ENCODE measurements at regions not wholly inside any gene's neighbourhood (a gene's known extent, or its start where the extent isn't known, plus 50 kb on each side); places are given as distances from the start of the nearest gene placed in this dataset.

GRCh38 chr16:52963212-52963854 lies 89.4 kb downstream of the CHD9NB start:
- no peak overlapping the region for H3K4me2 ChIP-seq (ENCODE audit: insufficient read depth, low read length)
- ATAC-seq = no peak
- no peaks in the 10 kb centered on the region for H3K9me3 ChIP-seq (replicated peaks; ENCODE audit: control insufficient read depth, insufficient read depth, low read depth, low read length)
- CTCF ChIA-PET (ENCODE audit: low intra/inter-chr PET ratio) = no interaction called here
- in situ Hi-C loops (cut with MboI) = no loop called here
- no peaks in the 10 kb centered on the region for H3K9me1 ChIP-seq (ENCODE audit: control insufficient read depth, insufficient read depth, low read length)
- no peaks in the 10 kb centered on the region for H3K36me3 ChIP-seq (ENCODE audit: control insufficient read depth, insufficient read depth, low read length)
- no peaks in the 10 kb centered on the region for H3K4me1 ChIP-seq (replicated peaks in 1 of 2; ENCODE audit: control insufficient read depth in 2 of 2, insufficient read depth in 2 of 2, low read length in 2 of 2)
- H3K9ac ChIP-seq (ENCODE audit: insufficient read depth in 1 of 2, low read depth in 2 of 2, low read length in 2 of 2) = no peak overlapping the region
- 0% methylated on average over 2 of the region's 3 CpGs for WGBS (ENCODE audit: insufficient coverage, low coverage, missing lambda C conversion rate)
- no peak for FAIRE-seq
- no peak overlapping the region for H3K27ac ChIP-seq (ENCODE audit: extremely low read depth, low read depth, low read length)
- POLR2A ChIA-PET = interaction anchor here (0.6 kb wide), 1 partner anchor 923 kb away, joined by 3 read pairs; no protein-coding TSS in a partner anchor
- no peak overlapping the region for H3K4me3 ChIP-seq
- no peaks in the 10 kb centered on the region for H3K27me3 ChIP-seq (ENCODE audit: control insufficient read depth in 2 of 2, insufficient read depth in 2 of 2, low read length in 2 of 2)
- intact Hi-C loops (cut with micrococcal nuclease) = no loop called here
- H2AFZ ChIP-seq (ENCODE audit: low read depth, low read length) = no peak overlapping the region
- no TSS peak for BruUV-seq (replicated peaks)
- H4K20me1 ChIP-seq (replicated peaks; ENCODE audit: control insufficient read depth, insufficient read depth, low read length) = no peaks in the 10 kb centered on the region
- no peaks in the 10 kb centered on the region for H3K79me2 ChIP-seq (ENCODE audit: control insufficient read depth, insufficient read depth, low read length)
- DNase-seq (ENCODE audit: extremely low read depth in 1 of 4, low spot score in 3 of 4) = no peak
- TF ChIP-seq, protein P1, sequence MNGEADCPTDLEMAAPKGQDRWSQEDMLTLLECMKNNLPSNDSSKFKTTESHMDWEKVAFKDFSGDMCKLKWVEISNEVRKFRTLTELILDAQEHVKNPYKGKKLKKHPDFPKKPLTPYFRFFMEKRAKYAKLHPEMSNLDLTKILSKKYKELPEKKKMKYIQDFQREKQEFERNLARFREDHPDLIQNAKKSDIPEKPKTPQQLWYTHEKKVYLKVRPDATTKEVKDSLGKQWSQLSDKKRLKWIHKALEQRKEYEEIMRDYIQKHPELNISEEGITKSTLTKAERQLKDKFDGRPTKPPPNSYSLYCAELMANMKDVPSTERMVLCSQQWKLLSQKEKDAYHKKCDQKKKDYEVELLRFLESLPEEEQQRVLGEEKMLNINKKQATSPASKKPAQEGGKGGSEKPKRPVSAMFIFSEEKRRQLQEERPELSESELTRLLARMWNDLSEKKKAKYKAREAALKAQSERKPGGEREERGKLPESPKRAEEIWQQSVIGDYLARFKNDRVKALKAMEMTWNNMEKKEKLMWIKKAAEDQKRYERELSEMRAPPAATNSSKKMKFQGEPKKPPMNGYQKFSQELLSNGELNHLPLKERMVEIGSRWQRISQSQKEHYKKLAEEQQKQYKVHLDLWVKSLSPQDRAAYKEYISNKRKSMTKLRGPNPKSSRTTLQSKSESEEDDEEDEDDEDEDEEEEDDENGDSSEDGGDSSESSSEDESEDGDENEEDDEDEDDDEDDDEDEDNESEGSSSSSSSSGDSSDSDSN (IDR thresholded peaks at IDR 0.05; ENCODE audit: borderline replicate concordance in 1 of 2, low read depth in 2 of 2, low read length in 2 of 2) = no peak
- TF ChIP-seq, protein P2, sequence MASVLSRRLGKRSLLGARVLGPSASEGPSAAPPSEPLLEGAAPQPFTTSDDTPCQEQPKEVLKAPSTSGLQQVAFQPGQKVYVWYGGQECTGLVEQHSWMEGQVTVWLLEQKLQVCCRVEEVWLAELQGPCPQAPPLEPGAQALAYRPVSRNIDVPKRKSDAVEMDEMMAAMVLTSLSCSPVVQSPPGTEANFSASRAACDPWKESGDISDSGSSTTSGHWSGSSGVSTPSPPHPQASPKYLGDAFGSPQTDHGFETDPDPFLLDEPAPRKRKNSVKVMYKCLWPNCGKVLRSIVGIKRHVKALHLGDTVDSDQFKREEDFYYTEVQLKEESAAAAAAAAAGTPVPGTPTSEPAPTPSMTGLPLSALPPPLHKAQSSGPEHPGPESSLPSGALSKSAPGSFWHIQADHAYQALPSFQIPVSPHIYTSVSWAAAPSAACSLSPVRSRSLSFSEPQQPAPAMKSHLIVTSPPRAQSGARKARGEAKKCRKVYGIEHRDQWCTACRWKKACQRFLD (CRISPR knock-in tag; IDR thresholded peaks at IDR 0.05) = no peak
- TF ChIP-seq, protein P3, sequence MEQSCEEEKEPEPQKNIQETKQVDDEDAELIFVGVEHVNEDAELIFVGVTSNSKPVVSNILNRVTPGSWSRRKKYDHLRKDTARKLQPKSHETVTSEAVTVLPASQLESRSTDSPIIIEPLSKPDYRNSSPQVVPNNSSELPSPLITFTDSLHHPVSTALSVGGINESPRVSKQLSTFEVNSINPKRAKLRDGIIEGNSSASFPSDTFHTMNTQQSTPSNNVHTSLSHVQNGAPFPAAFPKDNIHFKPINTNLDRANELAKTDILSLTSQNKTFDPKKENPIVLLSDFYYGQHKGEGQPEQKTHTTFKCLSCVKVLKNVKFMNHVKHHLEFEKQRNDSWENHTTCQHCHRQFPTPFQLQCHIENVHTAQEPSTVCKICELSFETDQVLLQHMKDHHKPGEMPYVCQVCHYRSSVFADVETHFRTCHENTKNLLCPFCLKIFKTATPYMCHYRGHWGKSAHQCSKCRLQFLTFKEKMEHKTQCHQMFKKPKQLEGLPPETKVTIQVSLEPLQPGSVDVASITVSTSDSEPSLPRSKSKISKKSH (CRISPR knock-in tag; IDR thresholded peaks at IDR 0.05) = no peak
- no peak for TF ChIP-seq REST (IDR thresholded peaks at IDR 0.05; ENCODE audit: borderline replicate concordance)
- no peak for TF ChIP-seq REST (CRISPR knock-in tag; IDR thresholded peaks at IDR 0.05; ENCODE audit: low read depth)
- TF ChIP-seq, protein P4, sequence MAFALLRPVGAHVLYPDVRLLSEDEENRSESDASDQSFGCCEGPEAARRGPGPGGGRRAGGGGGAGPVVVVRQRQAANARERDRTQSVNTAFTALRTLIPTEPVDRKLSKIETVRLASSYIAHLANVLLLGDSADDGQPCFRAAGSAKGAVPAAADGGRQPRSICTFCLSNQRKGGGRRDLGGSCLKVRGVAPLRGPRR (CRISPR knock-in tag; IDR thresholded peaks at IDR 0.05) = no peak
- TF ChIP-seq NCOA6 (IDR thresholded peaks at IDR 0.05) = no peak
